Muscle layer of duodenum (tissue), 2 donors: ENCODE measurements at regions not wholly inside any gene's neighbourhood (a gene's known extent, or its start where the extent isn't known, plus 50 kb on each side); places are given as distances from the start of the nearest gene placed in this dataset.

ENCODE experiments used
- H3K27ac ChIP-seq: one replicate; pipeline ENCODE4 v1.7.0; 2013; ENCODE audit warnings: mild to moderate bottlenecking, low read length
- H3K27me3 ChIP-seq: one replicate; pipeline ENCODE4 v1.7.0; 2013; ENCODE audit warnings: low read depth, mild to moderate bottlenecking, control low read depth, low read length
- H3K36me3 ChIP-seq, 2 donors: one replicate each; pipeline ENCODE4 v1.7.0; 2013; ENCODE audit warnings: low read length in 2 of 2, control low read depth in 1 of 2, mild to moderate bottlenecking in 1 of 2; ENCODE audit not compliant: insufficient read depth in 2 of 2, control insufficient read depth in 1 of 2
- H3K4me1 ChIP-seq, 2 donors: one replicate each; pipeline ENCODE4 v1.7.0; 2013; ENCODE audit warnings: low read length in 2 of 2, mild to moderate bottlenecking in 2 of 2, control low read depth in 1 of 2, moderate library complexity in 1 of 2; ENCODE audit not compliant: insufficient read depth in 2 of 2, control insufficient read depth in 1 of 2
- H3K4me3 ChIP-seq, 2 donors: one replicate each; pipeline ENCODE4 v1.7.0; 2013; ENCODE audit warnings: low read length in 2 of 2, low read depth in 1 of 2, mild to moderate bottlenecking in 1 of 2
- H3K9me3 ChIP-seq, 2 donors: one replicate each; pipeline ENCODE4 v1.7.0; 2013; ENCODE audit warnings: low read length in 2 of 2, control low read depth in 1 of 2, mild to moderate bottlenecking in 1 of 2; ENCODE audit not compliant: control insufficient read depth in 1 of 2
- donor health status: healthy.

- Histone ChIP-seq H3K36me3 (no peaks in the 10 kb centered on the region), H3K9me3 (no peaks in the 10 kb centered on the region), H3K27ac (no peak overlapping the region), H3K4me1 (peaks cover 0 to 13% of the 10 kb centered on the region in 2 donors), H3K27me3 (no peaks in the 10 kb centered on the region), H3K4me3 (no peak overlapping the region)
These were observed 77.6 kb downstream of the KIF4B start for GRCh38 chr5:155091063-155091648.

- Histone ChIP-seq H3K27ac (no peak overlapping the region), H3K27me3 (no peaks in the 10 kb centered on the region), H3K4me1 (peaks cover 0 to 13% of the 10 kb centered on the region in 2 donors), H3K36me3 (no peaks in the 10 kb centered on the region), H3K9me3 (no peaks in the 10 kb centered on the region), H3K4me3 (no peak overlapping the region)
These were observed 78.5 kb downstream of the KIF4B start for GRCh38 chr5:155091768-155092717.

GRCh38 chr5:155094455-155094854 lies 80.9 kb downstream of the KIF4B start:
- no peak overlapping the region for H3K4me3 ChIP-seq
- peaks cover 0 to 5% of the 10 kb centered on the region in 2 donors for H3K4me1 ChIP-seq

GRCh38 chr5:155097995-155098394 lies 84.4 kb downstream of the KIF4B start:
- H3K27ac ChIP-seq = no peak overlapping the region
- no peaks in the 10 kb centered on the region for H3K27me3 ChIP-seq
- H3K9me3 ChIP-seq = no peaks in the 10 kb centered on the region
- no peak overlapping the region for H3K4me3 ChIP-seq
- no peaks in the 10 kb centered on the region for H3K36me3 ChIP-seq
- H3K4me1 ChIP-seq = no peaks in the 10 kb centered on the region

More at GRCh38 chr5:155094455-155094854, 80.9 kb downstream of the KIF4B start:
- Histone ChIP-seq H3K36me3 (no peaks in the 10 kb centered on the region), H3K9me3 (no peaks in the 10 kb centered on the region), H3K27ac (no peak overlapping the region), H3K27me3 (no peaks in the 10 kb centered on the region)

GRCh38 chr5:155098433-155098832 lies 84.9 kb downstream of the KIF4B start:
- Histone ChIP-seq H3K27me3 (no peaks in the 10 kb centered on the region), H3K4me3 (no peak overlapping the region), H3K36me3 (no peaks in the 10 kb centered on the region), H3K9me3 (no peaks in the 10 kb centered on the region), H3K4me1 (no peaks in the 10 kb centered on the region), H3K27ac (no peak overlapping the region)

GRCh38 chr5:155101697-155102096 lies 88.1 kb downstream of the KIF4B start:
- H3K4me3 ChIP-seq = no peak overlapping the region
- H3K36me3 ChIP-seq = no peaks in the 10 kb centered on the region
- no peak overlapping the region for H3K27ac ChIP-seq
- no peaks in the 10 kb centered on the region for H3K4me1 ChIP-seq
- H3K9me3 ChIP-seq = no peaks in the 10 kb centered on the region
- no peaks in the 10 kb centered on the region for H3K27me3 ChIP-seq

- H3K36me3 ChIP-seq = no peaks in the 10 kb centered on the region
- H3K4me1 ChIP-seq = no peaks in the 10 kb centered on the region
- H3K27me3 ChIP-seq = no peaks in the 10 kb centered on the region
- H3K4me3 ChIP-seq = no peak overlapping the region
- no peaks in the 10 kb centered on the region for H3K9me3 ChIP-seq
- H3K27ac ChIP-seq = no peak overlapping the region
These were observed 89.6 kb downstream of the KIF4B start for GRCh38 chr5:155103146-155103545.

GRCh38 chr5:155104441-155104840 lies 90.9 kb downstream of the KIF4B start:
- Histone ChIP-seq H3K4me1 (no peaks in the 10 kb centered on the region), H3K4me3 (no peak overlapping the region), H3K36me3 (no peaks in the 10 kb centered on the region), H3K27ac (no peak overlapping the region), H3K9me3 (no peaks in the 10 kb centered on the region), H3K27me3 (no peaks in the 10 kb centered on the region)

GRCh38 chr5:155106221-155106620 lies 92.7 kb downstream of the KIF4B start:
- Histone ChIP-seq H3K9me3 (no peaks in the 10 kb centered on the region), H3K27me3 (no peaks in the 10 kb centered on the region), H3K36me3 (no peaks in the 10 kb centered on the region), H3K4me1 (no peaks in the 10 kb centered on the region), H3K27ac (no peak overlapping the region), H3K4me3 (no peak overlapping the region)

GRCh38 chr5:155113888-155114287 lies 100.3 kb downstream of the KIF4B start:
- H3K4me3 ChIP-seq = no peak overlapping the region
- no peaks in the 10 kb centered on the region for H3K9me3 ChIP-seq
- H3K36me3 ChIP-seq = no peaks in the 10 kb centered on the region
- H3K27me3 ChIP-seq = no peaks in the 10 kb centered on the region
- H3K27ac ChIP-seq = no peak overlapping the region
- H3K4me1 ChIP-seq = peaks cover 0 to 3% of the 10 kb centered on the region in 2 donors

- Histone ChIP-seq H3K27ac (no peak overlapping the region), H3K9me3 (no peaks in the 10 kb centered on the region), H3K36me3 (no peaks in the 10 kb centered on the region), H3K4me3 (no peak overlapping the region), H3K4me1 (peaks cover 0 to 3% of the 10 kb centered on the region in 2 donors), H3K27me3 (no peaks in the 10 kb centered on the region)
These were observed 101.1 kb downstream of the KIF4B start for GRCh38 chr5:155114655-155115054.
